Hematopoietic multipotent progenitor cell treated with erythropoietin and hydrocortisone succinate and interleukin-3 and kit ligand, for 15 days (in vitro differentiated cells): ENCODE measurements at regions not wholly inside any gene's neighbourhood (a gene's known extent, or its start where the extent isn't known, plus 50 kb on each side); places are given as distances from the start of the nearest gene placed in this dataset.
"Not testable (repeated sequence)": the region's sequence is repeated elsewhere in the genome, so short reads cannot be mapped to it uniquely, and the experiment has no call there.

Source experiments
- DNase-seq: peaks from one replicate; pipeline ENCODE4 v3.0.0-alpha.2; 2015; ENCODE audit warnings: low spot score

GRCh38 chr5:44543511-44543910 is 154.3 kb upstream of the FGF10 start:
- no peak for DNase-seq

DNA sequence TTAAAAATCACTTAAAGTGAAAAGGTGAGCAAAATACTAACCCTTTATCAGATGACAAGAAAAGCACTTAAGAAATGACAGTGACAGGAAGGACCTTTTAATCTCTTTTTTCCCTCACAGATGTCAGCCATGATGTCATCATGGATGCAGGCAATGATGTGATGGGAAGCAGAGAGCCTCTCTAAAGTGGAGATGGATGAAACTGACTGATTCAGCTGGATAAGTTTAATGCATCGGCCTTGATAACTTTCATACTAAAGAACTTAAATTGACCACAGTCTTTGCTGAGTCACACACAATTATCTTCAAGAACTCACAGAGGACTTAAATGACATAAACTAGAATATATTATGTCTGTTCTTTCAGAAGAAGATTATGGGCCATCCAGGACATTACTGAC is 153.2 kb upstream of the FGF10 start:
- DNase-seq = no peak

DNA sequence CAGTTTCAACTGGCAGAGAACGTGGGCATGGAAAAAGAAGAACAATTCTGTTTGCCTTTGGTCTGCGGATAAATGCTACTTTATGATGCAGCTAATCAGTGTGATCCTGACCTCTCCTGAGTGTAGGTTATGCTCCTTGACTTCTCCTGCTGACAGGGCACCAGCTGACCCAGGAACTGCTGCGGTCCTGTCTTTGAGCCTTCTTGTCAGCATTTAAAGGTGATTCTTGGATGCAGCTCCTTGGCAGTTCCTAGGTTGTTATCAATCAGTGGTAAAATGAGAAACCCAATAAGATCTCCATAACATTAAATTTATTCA is 150.3 kb upstream of the FGF10 start:
- DNase-seq = no peak

GRCh38 chr5:44538797-44539601 is 149.8 kb upstream of the FGF10 start:
- DNase-seq = no peak

DNA sequence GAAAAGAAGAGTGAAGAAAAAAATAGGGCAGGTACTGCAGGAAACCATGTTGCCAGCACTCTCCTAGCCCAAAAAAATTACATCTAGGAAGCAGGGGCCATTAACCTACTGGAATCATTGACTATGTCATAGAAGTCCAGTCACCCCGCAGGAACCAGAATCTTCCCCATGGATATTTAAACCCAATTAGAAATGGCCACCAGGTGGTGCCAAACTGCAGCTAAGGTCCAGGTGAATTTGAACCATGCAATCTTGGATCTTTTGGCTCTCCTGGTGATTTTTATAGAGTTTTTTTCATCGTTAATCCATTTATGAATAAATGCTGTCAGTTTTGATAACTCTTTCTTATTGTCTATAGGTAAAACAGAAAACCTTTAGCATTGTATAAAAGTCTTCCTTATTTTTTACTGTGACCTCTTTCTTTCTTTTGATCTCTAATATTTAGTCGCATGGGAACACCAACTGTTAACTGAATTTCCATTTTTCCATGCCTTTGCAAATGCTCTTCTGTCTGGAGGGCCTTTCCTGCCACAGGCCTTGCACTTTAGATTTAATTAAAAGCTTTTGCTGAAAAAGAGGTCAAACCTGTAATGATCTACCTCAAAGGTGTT is 147.5 kb upstream of the FGF10 start:
- DNase-seq = peak; percentile 6

- no peak for DNase-seq
Observed at GRCh38 chr5:44535621-44536020, 146.4 kb upstream of the FGF10 start.

DNA sequence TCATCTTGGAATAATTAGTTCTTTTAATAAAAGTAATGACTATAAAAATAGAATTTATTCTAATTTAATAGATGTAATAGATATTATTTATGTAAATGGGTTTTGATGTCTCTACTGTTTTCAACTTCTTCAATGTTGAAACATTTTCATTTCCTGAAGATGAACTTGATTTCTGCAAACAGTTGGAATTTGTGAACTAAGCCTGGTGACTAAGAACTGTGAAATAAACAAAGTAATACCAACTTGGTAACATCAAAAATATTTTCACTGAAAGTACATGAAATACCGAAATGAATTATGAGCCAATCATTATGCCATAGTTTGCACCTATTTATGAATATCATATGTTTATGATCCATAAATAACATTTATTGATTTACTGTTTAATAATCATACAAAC is 143.8 kb upstream of the FGF10 start:
- DNase-seq = no peak

- not testable (repeated sequence) for DNase-seq
Observed at GRCh38 chr5:44531756-44532155, 142.5 kb upstream of the FGF10 start.

- DNase-seq = not testable (repeated sequence)
Observed at GRCh38 chr5:44530783-44531182, 141.6 kb upstream of the FGF10 start.

DNA sequence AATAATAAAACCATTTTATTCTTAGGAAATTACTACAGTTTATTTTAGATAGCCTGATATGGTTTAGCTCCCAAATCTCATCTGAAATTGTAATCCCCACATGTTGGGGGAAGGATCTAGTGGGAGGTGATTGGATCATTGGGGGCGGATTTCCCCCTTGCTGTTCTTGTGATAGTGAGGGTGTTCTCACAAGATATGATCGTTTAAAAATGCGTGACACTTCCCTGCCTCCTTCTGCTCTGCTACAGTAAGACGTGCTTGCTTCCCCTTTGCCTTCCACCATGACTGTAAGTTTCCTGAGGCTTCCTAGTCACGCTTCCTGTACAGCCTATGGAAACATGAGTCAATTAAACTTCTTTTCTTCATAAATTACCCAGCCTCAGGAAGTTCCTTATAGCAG is 122.4 kb upstream of the FGF10 start:
- no peak for DNase-seq

GRCh38 chr5:44506561-44506960 is 117.3 kb upstream of the FGF10 start:
- no peak for DNase-seq

DNA sequence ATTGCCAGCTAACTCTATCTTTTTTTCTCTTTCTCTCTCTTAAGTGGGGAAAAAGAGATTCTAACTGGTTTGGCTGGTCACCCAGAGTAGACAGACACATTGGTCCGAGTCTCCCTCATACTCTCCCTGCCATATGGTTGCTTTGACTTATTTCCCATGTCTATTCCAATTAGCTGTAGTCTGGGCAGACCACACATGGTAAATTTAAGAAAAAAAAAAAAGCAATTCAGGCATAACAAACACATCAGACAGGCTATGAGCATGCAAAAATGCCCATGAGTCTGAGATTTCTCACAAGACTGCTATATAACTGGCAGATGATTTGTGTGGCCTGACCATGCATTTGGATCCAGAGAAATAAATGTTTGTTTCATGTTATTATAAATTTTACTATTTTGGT is 110.2 kb upstream of the FGF10 start:
- DNase-seq = no peak

DNA sequence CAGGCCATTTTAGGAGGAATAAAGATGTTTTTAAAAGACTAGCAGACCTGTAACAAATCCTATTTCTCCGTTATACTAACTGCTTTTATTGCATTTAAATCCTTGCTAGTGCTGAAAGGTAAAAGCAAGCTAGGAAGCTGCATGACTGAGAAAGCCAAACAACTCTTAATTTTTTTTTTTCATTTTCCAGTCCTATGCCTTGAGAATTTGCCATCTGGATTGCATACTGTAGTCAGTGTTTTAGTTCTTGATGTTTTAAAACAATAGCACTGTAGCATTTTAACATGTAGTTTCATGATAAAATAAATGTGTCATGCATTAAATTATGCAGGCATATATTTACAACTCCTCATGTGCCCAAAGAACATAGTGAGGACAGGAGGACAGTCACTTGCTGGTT is 108.4 kb upstream of the FGF10 start:
- DNase-seq = no peak

DNA sequence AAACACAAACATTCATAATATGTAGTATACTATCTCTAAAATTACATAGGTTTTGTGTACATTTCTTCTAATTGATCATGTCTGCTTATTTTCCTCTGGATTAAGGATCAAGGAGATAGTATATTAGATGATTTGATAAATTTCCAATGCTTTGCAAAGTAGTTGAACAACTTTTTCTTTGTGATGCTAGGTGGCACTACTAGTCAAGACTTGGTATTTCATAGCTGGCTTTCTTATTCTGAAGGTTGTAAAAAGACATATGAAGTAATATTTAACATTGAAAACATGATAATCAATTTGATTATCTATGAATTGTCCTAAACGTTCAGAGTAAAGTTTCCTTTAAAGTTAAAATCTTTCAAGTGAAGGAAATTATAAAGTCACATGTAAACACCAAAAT is 106.1 kb upstream of the FGF10 start:
- DNase-seq = no peak

DNA sequence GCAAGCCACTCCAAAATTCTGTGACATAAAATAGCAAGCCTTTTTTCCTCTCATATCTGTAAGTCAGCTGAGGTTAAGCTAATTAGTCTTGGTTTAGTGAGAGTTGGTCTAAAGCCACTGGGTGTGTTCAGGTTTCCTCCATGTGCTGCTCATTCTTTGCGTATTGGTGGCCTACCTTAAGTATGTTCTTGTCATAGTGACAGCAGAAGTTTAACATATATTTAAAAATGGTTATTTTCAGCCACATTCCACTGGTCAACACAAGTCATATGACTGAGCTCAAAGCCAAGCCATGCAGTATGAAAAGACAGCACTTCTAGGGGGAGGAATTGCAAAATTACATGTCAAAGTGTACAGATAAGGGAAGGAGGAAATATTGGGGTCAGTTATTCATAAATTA is 100.5 kb upstream of the FGF10 start:
- DNase-seq = no peak

DNA sequence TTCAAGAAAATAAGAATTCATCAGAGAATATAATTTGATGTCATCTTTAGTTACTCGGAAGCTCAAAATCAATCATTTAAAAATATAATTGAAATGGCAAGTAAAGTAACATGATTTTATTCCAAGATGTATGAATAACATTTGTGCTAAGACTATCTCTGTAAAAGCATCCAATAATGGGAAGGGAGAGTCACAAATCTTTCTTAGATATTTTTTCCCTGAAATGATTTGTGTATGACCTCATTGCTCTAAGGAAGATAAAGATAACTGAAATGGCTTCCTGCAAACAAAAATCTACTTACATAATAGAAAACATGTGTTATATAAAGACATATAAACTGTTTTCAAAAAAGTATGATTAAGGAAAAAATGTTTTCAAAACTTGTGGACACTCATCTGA is 97.4 kb upstream of the FGF10 start:
- DNase-seq = no peak

DNA sequence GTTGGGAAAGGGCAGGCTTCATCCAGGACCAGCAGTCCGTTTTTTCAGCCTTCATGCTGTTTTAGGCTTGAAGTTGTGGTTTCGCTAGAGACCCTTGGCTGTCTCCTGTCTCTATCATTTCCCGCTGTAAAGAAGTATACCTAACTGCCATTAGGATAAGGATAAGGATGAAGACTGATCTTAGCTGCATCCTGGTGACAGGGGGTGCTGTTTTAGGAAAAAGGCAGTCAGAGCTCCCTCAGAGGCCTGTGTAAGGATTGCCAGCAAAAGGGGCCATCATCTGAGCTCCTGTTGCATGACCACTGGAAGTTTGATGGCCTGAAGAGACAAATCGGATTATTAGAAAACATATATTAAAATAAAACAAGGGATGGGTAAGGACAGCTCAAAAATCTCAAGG is 64.8 kb upstream of the FGF10 start:
- DNase-seq = no peak

- DNase-seq = no peak
Observed at GRCh38 chr5:44446399-44446798, 57.2 kb upstream of the FGF10 start.

DNA sequence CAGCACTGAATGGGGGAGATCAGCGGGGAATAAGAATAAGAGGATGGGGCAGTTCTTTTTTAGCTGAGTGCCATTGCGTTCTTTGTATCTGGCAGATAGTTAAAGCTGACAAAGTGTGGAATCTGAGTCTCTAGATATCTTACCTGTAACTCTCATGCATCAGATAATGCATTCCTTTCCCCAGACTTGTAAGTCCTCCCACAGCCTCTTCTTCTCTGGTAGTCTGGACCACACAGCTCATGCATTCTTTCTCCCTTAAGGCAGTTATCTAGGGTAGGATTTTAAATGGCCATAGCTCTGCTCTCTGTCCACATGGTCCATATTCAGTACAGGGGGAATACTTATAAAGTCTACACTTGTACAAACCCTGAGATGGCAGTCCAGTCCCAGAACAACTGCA is 54.0 kb upstream of the FGF10 start:
- no peak for DNase-seq

DNA sequence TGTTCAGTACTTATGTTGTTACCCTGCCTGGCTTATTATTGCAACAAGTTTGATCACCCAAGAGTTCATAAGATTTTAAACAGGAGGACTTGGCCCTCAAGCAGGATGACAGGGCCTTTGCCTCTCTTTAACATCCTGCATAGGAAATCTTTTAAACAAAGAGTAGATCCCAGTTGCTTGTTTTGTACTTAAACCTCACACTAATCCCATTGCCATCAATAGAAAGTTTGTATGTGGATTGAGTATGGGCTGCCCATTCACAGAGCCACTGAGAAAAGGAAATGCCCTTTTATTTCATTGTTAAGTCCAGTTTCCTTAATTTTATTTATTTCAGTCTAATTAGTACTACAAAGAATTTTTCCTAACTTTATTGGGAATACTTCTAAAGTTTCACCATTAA is 52.2 kb upstream of the FGF10 start:
- DNase-seq = no peak

GRCh38 chr5:44440186-44440585 is 51.0 kb upstream of the FGF10 start:
- DNase-seq = no peak
